ENCODE measurements at regions not wholly inside any gene's neighbourhood (a gene's known extent, or its start where the extent isn't known, plus 50 kb on each side); places are given as distances from the start of the nearest gene placed in this dataset.

- ChIA-PET CTCF (ENCODE audit: low intra/inter-chr PET ratio, low total read pairs) (no interaction called here), POLR2A (no interaction called here)
- Histone ChIP-seq H3K9ac (ENCODE audit: insufficient read depth, low read depth, low read length) (no peak overlapping the region), H3K4me2 (ENCODE audit: low read depth, low read length) (no peak overlapping the region), H3K9me3 (ENCODE audit: low read length) (no peaks in the 10 kb centered on the region), H2AFZ (ENCODE audit: low read length) (no peak overlapping the region), H3K4me3 (replicated peaks in 1 of 3; ENCODE audit: insufficient read depth in 1 of 3, low read depth in 2 of 3, low read length in 3 of 3) (no peak overlapping the region), H3K27me3 (ENCODE audit: control insufficient read depth in 1 of 2, insufficient read depth in 2 of 2, low read length in 2 of 2) (peaks cover 0 to 2% of the 10 kb centered on the region in 2 experiments; a peak in 1 of 5 replicates), H3K36me3 (replicated peaks in 1 of 2; ENCODE audit: control insufficient read depth in 1 of 2, insufficient read depth in 2 of 2, low read length in 2 of 2) (no peaks in the 10 kb centered on the region), H3K27ac (ENCODE audit: extremely low read length, insufficient read depth, low read length) (no peak overlapping the region), H3K79me2 (ENCODE audit: insufficient read depth, low read length) (no peaks in the 10 kb centered on the region), H3K4me1 (ENCODE audit: insufficient read depth, low read length) (0 out of 2 replicates have a peak, but pooled peaks cover 5% of the 10 kb centered on the region), H4K20me1 (ENCODE audit: insufficient read depth, low read length) (no peaks in the 10 kb centered on the region)
- 22% methylated on average over 6 of the region's 21 CpGs for WGBS (ENCODE audit: low lambda C conversion rate)
- intact Hi-C loops (cut with micrococcal nuclease; ENCODE audit: unreplicated experiment) (no loop called here), in situ Hi-C loops (cut with HindIII; ENCODE audit: extremely low pct_ligation_motif_present, low pct_unique_long_range_greater_than_20kb) (no loop called here)
- peak; percentile 50 for DNase-seq (ENCODE audit: low spot score)
- BruUV-seq (replicated peaks), result no TSS peak
- ATAC-seq, result peak; percentile 84
- FAIRE-seq, result peak; percentile 84
- TF ChIP-seq SP1 (IDR thresholded peaks at IDR 0.05) (no peak), SP1 (CRISPR knock-in tag; IDR thresholded peaks at IDR 0.05) (no peak), ARNTL (CRISPR knock-in tag; IDR thresholded peaks at IDR 0.05) (no peak), MEF2D (CRISPR knock-in tag; IDR thresholded peaks at IDR 0.05) (no peak), RAD21 (CRISPR knock-in tag; IDR thresholded peaks at IDR 0.05) (0 out of 2 replicates have a peak, but pooled peaks have one; percentile 36), ZNF616 (CRISPR knock-in tag; IDR thresholded peaks at IDR 0.05; ENCODE audit: low read depth) (no peak), GLI4 (CRISPR knock-in tag; IDR thresholded peaks at IDR 0.05; ENCODE audit: borderline replicate concordance) (no peak), ATAD3A (CRISPR knock-in tag; IDR thresholded peaks at IDR 0.05) (no peak), ZFX (CRISPR knock-in tag; IDR thresholded peaks at IDR 0.05; ENCODE audit: low read depth) (peak; percentile 49; the same call in 1 of the 2 replicates), ZNF574 (CRISPR knock-in tag; IDR thresholded peaks at IDR 0.05) (0 out of 2 replicates have a peak, but pooled peaks have one; percentile 21), GABPB1 (CRISPR knock-in tag; IDR thresholded peaks at IDR 0.05) (0 out of 2 replicates have a peak, but pooled peaks have one; percentile 19), SMC3 (IDR thresholded peaks at IDR 0.05; ENCODE audit: low read length) (peak; percentile 26; the same call in 1 of the 2 replicates), ZNF691 (CRISPR knock-in tag; IDR thresholded peaks at IDR 0.05; ENCODE audit: borderline replicate concordance, low read depth) (no peak), ZNF646 (CRISPR knock-in tag; IDR thresholded peaks at IDR 0.05) (no peak)
These were observed 207.1 kb downstream of the TBC1D2B start for GRCh38 chr15:77870195-77871065.
